ENCODE measurements at regions not wholly inside any gene's neighbourhood (a gene's known extent, or its start where the extent isn't known, plus 50 kb on each side); places are given as distances from the start of the nearest gene placed in this dataset.

DNA sequence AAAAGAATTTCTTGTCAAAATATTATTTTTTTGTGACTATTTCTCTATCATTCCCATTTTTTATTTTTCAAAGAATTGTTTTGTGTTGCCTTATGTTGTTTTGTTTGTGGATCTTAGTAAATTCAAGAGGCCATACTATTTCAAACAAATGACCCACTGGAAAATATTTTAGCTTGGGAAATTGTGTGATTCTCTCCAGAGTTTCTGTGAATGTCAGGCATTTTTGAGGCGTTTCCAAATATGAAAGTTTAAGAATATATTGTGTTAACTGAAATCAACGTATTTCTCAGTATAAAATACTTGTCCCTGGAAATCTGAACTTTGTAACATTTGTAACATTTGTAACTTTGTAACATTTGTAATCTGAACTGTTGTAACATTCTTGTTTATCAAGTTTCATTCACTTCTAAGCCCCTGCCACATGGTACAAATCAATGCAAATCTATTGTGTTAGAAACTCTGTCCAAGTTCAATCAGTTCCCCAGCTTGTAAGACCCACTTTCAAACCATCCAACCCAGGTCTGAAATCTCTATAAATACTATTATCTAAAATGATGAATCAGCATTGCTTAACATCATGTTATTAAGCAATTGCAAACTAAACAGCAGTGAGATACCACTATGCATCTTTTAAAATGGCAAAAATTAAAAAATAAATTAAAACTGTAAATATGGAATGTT, 465.4 kb upstream of the GRID2 start:
- H3K4me2 ChIP-seq: no peak overlapping the region
- H3K4me1 ChIP-seq (replicated peaks; ENCODE audit: insufficient read depth): no peaks in the 10 kb centered on the region
- CTCF ChIA-PET: no interaction called here
- H3F3A ChIP-seq (ENCODE audit: insufficient read depth, low read depth): no peaks in the 10 kb centered on the region
- no peaks in the 10 kb centered on the region for H3K27me3 ChIP-seq (ENCODE audit: insufficient read depth, low read depth)
- POLR2A ChIA-PET (ENCODE audit: unreplicated experiment): no interaction called here
- no TSS peak for BruUV-seq (replicated peaks)
- H3K27ac ChIP-seq: no peak overlapping the region
- H4K20me1 ChIP-seq (ENCODE audit: insufficient read depth): no peaks in the 10 kb centered on the region
- no peak overlapping the region for H3K4me3 ChIP-seq
- TF ChIP-seq CTCF (conservative IDR thresholded peaks at IDR 0.05) (no peak), EZH2 (IDR thresholded peaks at IDR 0.05; ENCODE audit: low read depth) (no peak)
- intact Hi-C loops (cut with micrococcal nuclease; ENCODE audit: unreplicated experiment): no loop called here
- H3K36me3 ChIP-seq (ENCODE audit: low read depth): no peaks in the 10 kb centered on the region
- H2AFZ ChIP-seq: no peak overlapping the region
- no peaks in the 10 kb centered on the region for H3K9me3 ChIP-seq (ENCODE audit: insufficient read depth, low read depth)
- H3K79me2 ChIP-seq (ENCODE audit: low read depth): no peaks in the 10 kb centered on the region
- no peaks in the 10 kb centered on the region for H3K9me2 ChIP-seq (ENCODE audit: insufficient read depth)
- DNase-seq: no peak

DNA sequence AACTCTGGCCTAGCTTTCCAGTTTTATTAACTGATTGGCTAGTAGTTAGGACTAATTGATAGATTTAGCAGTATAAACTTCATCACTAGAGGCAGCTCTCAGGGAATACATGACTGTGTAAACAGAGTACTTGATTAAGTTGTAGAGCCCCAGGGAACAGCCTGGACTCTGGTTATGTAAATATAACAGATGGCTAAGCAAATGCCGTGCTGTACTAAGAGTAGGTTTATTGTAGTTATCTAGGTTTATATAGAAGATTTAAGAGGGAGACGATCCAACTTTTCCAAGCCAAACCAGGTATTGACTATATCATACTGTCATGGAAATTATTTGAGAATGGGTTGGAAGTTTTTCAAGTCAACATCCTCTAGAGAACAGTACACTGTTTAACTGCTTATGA, 463.4 kb upstream of the GRID2 start:
- no peaks in the 10 kb centered on the region for H3K27me3 ChIP-seq (ENCODE audit: insufficient read depth, low read depth)
- no peaks in the 10 kb centered on the region for H3F3A ChIP-seq (ENCODE audit: insufficient read depth, low read depth)
- no peaks in the 10 kb centered on the region for H3K9me3 ChIP-seq (ENCODE audit: insufficient read depth, low read depth)
- no peak for DNase-seq
- H3K9me2 ChIP-seq (ENCODE audit: insufficient read depth): no peaks in the 10 kb centered on the region
- BruUV-seq (replicated peaks): no TSS peak
- no peaks in the 10 kb centered on the region for H3K79me2 ChIP-seq (ENCODE audit: low read depth)
- H4K20me1 ChIP-seq (ENCODE audit: insufficient read depth): no peaks in the 10 kb centered on the region
- intact Hi-C loops (cut with micrococcal nuclease; ENCODE audit: unreplicated experiment): no loop called here
- no peaks in the 10 kb centered on the region for H3K4me1 ChIP-seq (replicated peaks; ENCODE audit: insufficient read depth)
- POLR2A ChIA-PET (ENCODE audit: unreplicated experiment): no interaction called here
- no peak overlapping the region for H3K4me3 ChIP-seq
- CTCF ChIA-PET: no interaction called here
- H3K4me2 ChIP-seq: no peak overlapping the region
- H2AFZ ChIP-seq: no peak overlapping the region
- no peaks in the 10 kb centered on the region for H3K36me3 ChIP-seq (ENCODE audit: low read depth)
- no peak overlapping the region for H3K27ac ChIP-seq
- TF ChIP-seq CTCF (conservative IDR thresholded peaks at IDR 0.05): no peak
- no peak for TF ChIP-seq EZH2 (IDR thresholded peaks at IDR 0.05; ENCODE audit: low read depth)

DNA sequence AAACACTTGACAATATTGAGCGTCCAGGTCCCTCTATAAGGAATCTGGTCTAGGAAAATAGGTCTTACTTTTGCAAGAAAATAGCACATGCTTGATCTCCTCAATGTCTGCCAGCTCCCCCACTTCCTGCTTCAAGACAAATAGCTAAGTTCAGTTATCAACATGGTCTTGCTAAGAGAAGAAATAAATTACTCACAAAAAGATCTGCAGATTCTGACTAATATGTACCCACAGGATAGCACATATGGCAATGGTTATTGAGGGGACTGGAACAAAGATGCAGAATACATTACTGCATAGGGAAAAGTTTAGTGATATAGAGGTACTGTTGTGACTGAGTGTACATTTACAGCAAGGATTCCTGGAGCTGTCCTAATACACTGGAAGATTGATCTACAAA, 457.5 kb upstream of the GRID2 start:
- TF ChIP-seq CTCF (conservative IDR thresholded peaks at IDR 0.05) (no peak), EZH2 (IDR thresholded peaks at IDR 0.05; ENCODE audit: low read depth) (no peak)
- no peak overlapping the region for H3K4me3 ChIP-seq
- no peaks in the 10 kb centered on the region for H3K4me1 ChIP-seq (replicated peaks; ENCODE audit: insufficient read depth)
- ChIA-PET CTCF (no interaction called here), POLR2A (ENCODE audit: unreplicated experiment) (no interaction called here)
- no peak overlapping the region for H3K27ac ChIP-seq
- H3K27me3 ChIP-seq (ENCODE audit: insufficient read depth, low read depth): no peaks in the 10 kb centered on the region
- no peaks in the 10 kb centered on the region for H3K36me3 ChIP-seq (ENCODE audit: low read depth)
- no peaks in the 10 kb centered on the region for H3K9me2 ChIP-seq (ENCODE audit: insufficient read depth)
- no peak overlapping the region for H2AFZ ChIP-seq
- no peaks in the 10 kb centered on the region for H4K20me1 ChIP-seq (ENCODE audit: insufficient read depth)
- no TSS peak for BruUV-seq (replicated peaks)
- DNase-seq: no peak
- H3F3A ChIP-seq (ENCODE audit: insufficient read depth, low read depth): no peaks in the 10 kb centered on the region
- no peak overlapping the region for H3K4me2 ChIP-seq
- intact Hi-C loops (cut with micrococcal nuclease; ENCODE audit: unreplicated experiment): no loop called here
- no peaks in the 10 kb centered on the region for H3K79me2 ChIP-seq (ENCODE audit: low read depth)
- H3K9me3 ChIP-seq (ENCODE audit: insufficient read depth, low read depth): no peaks in the 10 kb centered on the region

Measured in PC-9 (cell line).